IMR-90 (cell line): ENCODE measurements at regions not wholly inside any gene's neighbourhood (a gene's known extent, or its start where the extent isn't known, plus 50 kb on each side); places are given as distances from the start of the nearest gene placed in this dataset.

Experiments
- CEBPB ChIP-seq: IDR thresholded peaks from 2 replicates; pipeline ENCODE4 v1.6.1; 2012; ENCODE audit warnings: low read depth, low read length, improper control_type of control experiment
- MXI1 ChIP-seq: IDR thresholded peaks from 2 replicates; pipeline ENCODE4 v1.6.1; 2012; ENCODE audit warnings: low read depth, mild to moderate bottlenecking, low read length, moderate library complexity, borderline replicate concordance
- POLR2A ChIP-seq: IDR thresholded peaks from 2 replicates; pipeline ENCODE4 v1.6.1; 2012; ENCODE audit warnings: mild to moderate bottlenecking, low read depth, low read length
- TF ChIP-seq, protein P1 (sequence below): conservative IDR thresholded peaks from 2 replicates; pipeline ENCODE4 v1.5.1; 2012; ENCODE audit warnings: mild to moderate bottlenecking, low read depth, low read length, improper control_type of control experiment

DNA sequence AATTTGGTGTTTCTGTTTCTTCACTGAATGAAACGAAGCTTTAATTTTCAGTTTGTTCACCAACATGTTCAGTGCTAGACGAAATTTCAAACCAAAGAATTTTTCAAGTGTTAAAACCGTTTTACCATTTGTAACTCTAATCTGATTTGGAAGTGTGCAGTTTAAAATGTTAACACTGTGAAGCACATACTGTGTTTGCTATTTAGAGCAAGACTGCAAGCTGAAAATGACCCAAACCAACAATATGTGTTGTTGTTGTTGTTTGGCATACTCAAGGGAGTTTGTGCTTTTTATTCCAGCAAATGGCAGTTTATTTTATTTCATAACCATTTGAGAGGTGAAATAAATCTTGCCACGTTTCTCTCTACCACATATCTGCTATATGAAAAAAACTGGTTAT lies 128.4 kb upstream of the CDH7 start:
- TF ChIP-seq, protein P1, sequence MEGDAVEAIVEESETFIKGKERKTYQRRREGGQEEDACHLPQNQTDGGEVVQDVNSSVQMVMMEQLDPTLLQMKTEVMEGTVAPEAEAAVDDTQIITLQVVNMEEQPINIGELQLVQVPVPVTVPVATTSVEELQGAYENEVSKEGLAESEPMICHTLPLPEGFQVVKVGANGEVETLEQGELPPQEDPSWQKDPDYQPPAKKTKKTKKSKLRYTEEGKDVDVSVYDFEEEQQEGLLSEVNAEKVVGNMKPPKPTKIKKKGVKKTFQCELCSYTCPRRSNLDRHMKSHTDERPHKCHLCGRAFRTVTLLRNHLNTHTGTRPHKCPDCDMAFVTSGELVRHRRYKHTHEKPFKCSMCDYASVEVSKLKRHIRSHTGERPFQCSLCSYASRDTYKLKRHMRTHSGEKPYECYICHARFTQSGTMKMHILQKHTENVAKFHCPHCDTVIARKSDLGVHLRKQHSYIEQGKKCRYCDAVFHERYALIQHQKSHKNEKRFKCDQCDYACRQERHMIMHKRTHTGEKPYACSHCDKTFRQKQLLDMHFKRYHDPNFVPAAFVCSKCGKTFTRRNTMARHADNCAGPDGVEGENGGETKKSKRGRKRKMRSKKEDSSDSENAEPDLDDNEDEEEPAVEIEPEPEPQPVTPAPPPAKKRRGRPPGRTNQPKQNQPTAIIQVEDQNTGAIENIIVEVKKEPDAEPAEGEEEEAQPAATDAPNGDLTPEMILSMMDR, result no peak
- TF ChIP-seq POLR2A (no peak), MXI1 (no peak), CEBPB (no peak)
